K562 (cell line): ENCODE measurements at regions not wholly inside any gene's neighbourhood (a gene's known extent, or its start where the extent isn't known, plus 50 kb on each side); places are given as distances from the start of the nearest gene placed in this dataset.

Experiments used
- ATAC-seq: fragments of 200-7000 bp; cut with Tn5 transposase; 3 replicates; pipeline ENCODE4 v1.9.1; 2020; ENCODE audit warnings: moderate library complexity
- BruUV-seq: library from RNA; stranded (reverse); fragments of 400-500 nt; replicated peaks from 2 replicates; lab custom pipeline; 2021; lab: Mats Ljungman, UMichigan
- CTCF ChIA-PET: fragments of 300-600 bp; formaldehyde crosslinking; extraction: SDS; loops from one replicate; lab custom pipeline; 2021; ENCODE audit warnings: low intra/inter-chr PET ratio; lab: Yijun Ruan, JAX
- POLR2A ChIA-PET: fragments of 300-600, 350-650 bp; sonication (Branson Sonifier 250); formaldehyde crosslinking; extraction: SDS; loops from one replicate; lab custom pipeline; 2021; ENCODE audit warnings: antibody characterized with exemption, inconsistent platforms; lab: Yijun Ruan, JAX
- DNase-seq, 4 experiments: peaks; one replicate each; pipeline versions ENCODE4 v3.0.0 to v3.0.0-alpha.2; 2011 to 2018; ENCODE audit warnings: low spot score in 3 of 4, mixed read lengths in 3 of 4; ENCODE audit errors: extremely low read depth in 1 of 4
- FAIRE-seq: peaks from 2 replicates; lab custom pipeline; 2011; peaks lifted over from hg19 to GRCh38; lab: Jason Lieb, UNC
- H2AFZ ChIP-seq: 2 replicates; pipeline ENCODE4 v1.6.0; 2011; ENCODE audit warnings: low read depth, low read length, control low read depth, inconsistent platforms
- H3K27ac ChIP-seq: fragments of 200-600 bp; 3 replicates; pipeline ENCODE4 v1.8.0; 2011; ENCODE audit warnings: low read depth, mild to moderate bottlenecking, control low read depth, inconsistent platforms, low read length, moderate library complexity, mixed read lengths; ENCODE audit errors: extremely low read depth
- H3K27me3 ChIP-seq, 2 experiments: fragments of 300-600 bp in 1 of 2; 2 replicates in 1 of 2; 3 replicates in 1 of 2; pipeline versions ENCODE4 v1.6.0 to v1.8.0; 2011; ENCODE audit warnings: inconsistent platforms in 2 of 2, low read length in 2 of 2, mild to moderate bottlenecking in 1 of 2, mixed read lengths in 1 of 2, moderate library complexity in 1 of 2; ENCODE audit not compliant: control insufficient read depth in 2 of 2, insufficient read depth in 2 of 2
- H3K36me3 ChIP-seq: fragments of 300-600 bp; 3 replicates; pipeline ENCODE4 v1.8.0; 2011; ENCODE audit warnings: mild to moderate bottlenecking, low read length, inconsistent platforms; ENCODE audit not compliant: control insufficient read depth, insufficient read depth
- H3K4me1 ChIP-seq, 2 experiments: fragments of 200-600 bp in 1 of 2; replicated peaks in 1 of 2; 2 replicates in 1 of 2; 3 replicates in 1 of 2; pipeline versions ENCODE4 v1.5.1 to v1.8.0; 2011; ENCODE audit warnings: inconsistent platforms in 2 of 2, low read length in 2 of 2, mild to moderate bottlenecking in 1 of 2, mixed read lengths in 1 of 2, moderate library complexity in 1 of 2; ENCODE audit not compliant: control insufficient read depth in 2 of 2, insufficient read depth in 2 of 2
- H3K4me2 ChIP-seq: 2 replicates; pipeline ENCODE4 v1.6.1; 2011; ENCODE audit warnings: low read length, control low read depth, inconsistent platforms, mixed read lengths; ENCODE audit not compliant: insufficient read depth
- H3K4me3 ChIP-seq: fragments of 200-600 bp; sonication (generic), shearing (Covaris generic); 2 replicates; pipeline ENCODE4 v1.5.1; 2016; ENCODE audit warnings: control low read depth, inconsistent platforms
- H3K79me2 ChIP-seq: fragments of 200-600 bp; 3 replicates; pipeline ENCODE4 v1.8.0; 2011; ENCODE audit warnings: low read length, inconsistent platforms; ENCODE audit not compliant: control insufficient read depth, insufficient read depth
- H3K9ac ChIP-seq, 2 experiments: 2 replicates each; pipeline versions ENCODE4 v1.6.0 to v1.6.1; 2011; ENCODE audit warnings: low read depth in 2 of 2, low read length in 2 of 2, control low read depth in 1 of 2, inconsistent platforms in 1 of 2, mild to moderate bottlenecking in 1 of 2, mixed read lengths in 1 of 2; ENCODE audit not compliant: insufficient read depth in 1 of 2
- H3K9me1 ChIP-seq: one replicate; pipeline ENCODE4 v1.6.0; 2011; ENCODE audit warnings: inconsistent platforms, mild to moderate bottlenecking, low read length, moderate library complexity; ENCODE audit not compliant: control insufficient read depth, insufficient read depth
- H3K9me3 ChIP-seq: replicated peaks from 2 replicates; pipeline ENCODE4 v1.5.1; 2011; ENCODE audit warnings: low read depth, low read length, inconsistent platforms; ENCODE audit not compliant: control insufficient read depth, insufficient read depth
- H4K20me1 ChIP-seq: replicated peaks from 2 replicates; pipeline ENCODE4 v1.6.1; 2011; ENCODE audit warnings: low read length, inconsistent platforms, mixed read lengths; ENCODE audit not compliant: control insufficient read depth, insufficient read depth
- ATF6 ChIP-seq: sonication (generic); formaldehyde crosslinking; IDR thresholded peaks from 2 replicates; pipeline ENCODE4 v1.4.0; 2020; ENCODE audit warnings: mild to moderate bottlenecking, missing genetic modification reagents
- BRF1 ChIP-seq: IDR thresholded peaks from 3 replicates; pipeline ENCODE4 v1.6.1; 2011; ENCODE audit warnings: borderline replicate concordance, mild to moderate bottlenecking; ENCODE audit not compliant: insufficient read length; ENCODE audit errors: extremely low read depth
- CHD4 ChIP-seq: fragments of 200-600 bp; sonication (generic); IDR thresholded peaks from 3 replicates; pipeline ENCODE4 v1.6.1; 2012; ENCODE audit warnings: low read depth, mild to moderate bottlenecking, mixed read lengths, low read length, inconsistent platforms; ENCODE audit not compliant: insufficient read depth, insufficient replicate concordance, poor library complexity, severe bottlenecking
- DLX4 ChIP-seq: fragments of 250-450 bp; sonication (Bioruptor Pico); IDR thresholded peaks from 2 replicates; pipeline ENCODE4 v1.6.1; 2021; ENCODE audit warnings: mild to moderate bottlenecking
- E2F1 ChIP-seq: sonication (generic); formaldehyde crosslinking; IDR thresholded peaks from 2 replicates; pipeline ENCODE4 v1.8.1; 2023; ENCODE audit warnings: mild to moderate bottlenecking, missing genetic modification reagents, moderate library complexity
- HIVEP1 ChIP-seq: fragments of 250-450 bp; sonication (Bioruptor Pico); IDR thresholded peaks from 2 replicates; pipeline ENCODE4 v1.4.0; 2020; ENCODE audit warnings: mild to moderate bottlenecking
- MAFK ChIP-seq: IDR thresholded peaks from 2 replicates; pipeline ENCODE4 v1.6.1; 2011; ENCODE audit warnings: low read length, improper control_type of control experiment
- NFATC3 ChIP-seq: fragments of 450-650 bp; IDR thresholded peaks from 2 replicates; pipeline ENCODE4 v1.6.1; 2017; ENCODE audit warnings: mild to moderate bottlenecking
- PHTF2 ChIP-seq: fragments of 250-450 bp; sonication (Bioruptor Pico); IDR thresholded peaks from 2 replicates; pipeline ENCODE4 v1.5.0; 2021; ENCODE audit warnings: mild to moderate bottlenecking
- RBM25 ChIP-seq: fragments of 200-400 bp; formaldehyde crosslinking; IDR thresholded peaks from 2 replicates; pipeline ENCODE4 v1.6.1; 2018; ENCODE audit warnings: low read length, low read depth, moderate library complexity; ENCODE audit not compliant: severe bottlenecking
- SMARCB1 ChIP-seq: IDR thresholded peaks from 2 replicates; pipeline ENCODE4 v1.6.1; 2011; ENCODE audit warnings: improper control_type of control experiment, low read depth; ENCODE audit not compliant: insufficient read length
- TCF7 ChIP-seq: sonication (generic); IDR thresholded peaks from 2 replicates; pipeline ENCODE4 v1.6.1; 2016; ENCODE audit warnings: antibody characterized with exemption, borderline replicate concordance
- TFE3 ChIP-seq: fragments of 450-650 bp; formaldehyde crosslinking; IDR thresholded peaks from 2 replicates; pipeline ENCODE4 v1.4.0; 2020; ENCODE audit warnings: mild to moderate bottlenecking, mixed read lengths
- YBX1 ChIP-seq: fragments of 450-650 bp; IDR thresholded peaks from 2 replicates; pipeline ENCODE4 v1.7.1; 2016; ENCODE audit warnings: mild to moderate bottlenecking
- ZC3H11A ChIP-seq: IDR thresholded peaks from 2 replicates; pipeline ENCODE4 v1.6.1; 2012; ENCODE audit warnings: low read depth, low read length, improper control_type of control experiment
- ZNF263 ChIP-seq: sonication (generic); formaldehyde crosslinking; IDR thresholded peaks from 2 replicates; pipeline ENCODE4 v1.8.0; 2022; ENCODE audit warnings: mild to moderate bottlenecking, missing genetic modification reagents, borderline replicate concordance
- ZNF778 ChIP-seq: fragments of 450-650 bp; formaldehyde crosslinking; IDR thresholded peaks from 2 replicates; pipeline ENCODE4 v1.4.0; 2020; ENCODE audit warnings: mild to moderate bottlenecking, moderate library complexity
- WGBS: fragments of 100-300 bp; shearing (Covaris generic); methylation state at CpG from one replicate; pipeline ENCODE4 v1.1.6; 2016; ENCODE audit warnings: low coverage, mixed read lengths; ENCODE audit not compliant: insufficient coverage; ENCODE audit errors: missing lambda C conversion rate; 5-methylcytosine and 5-hydroxymethylcytosine counted together
- in situ Hi-C: fragments of 300-500 bp; cut with MboI; formaldehyde crosslinking; loops from 4 replicates; pipeline ENCODE4 v1.15.0; 2018; ENCODE audit warnings: inconsistent platforms, mixed read lengths
- intact Hi-C: fragments of 100-400 bp; cut with micrococcal nuclease; formaldehyde crosslinking; loops from 2 replicates; pipeline ENCODE4 v1.14.2; 2022

- H3K9ac ChIP-seq = no peak overlapping the region
- no peak overlapping the region for H3K4me3 ChIP-seq
- no peak overlapping the region for H3K27ac ChIP-seq
- DNase-seq (no peak), ATAC-seq (no peak), FAIRE-seq (no peak)
- H3K27me3 ChIP-seq = no peaks in the 10 kb centered on the region; a peak in 1 of 5 replicates
- ChIA-PET CTCF (no interaction called here), POLR2A (no interaction called here)
- TF ChIP-seq SMARCB1 = no peak
- no peak for TF ChIP-seq TCF7
- TF ChIP-seq TFE3 (CRISPR knock-in tag) = no peak
- TF ChIP-seq ZC3H11A = no peak
- no peak for TF ChIP-seq DLX4 (CRISPR knock-in tag)
- no peak for TF ChIP-seq ZNF263 (CRISPR knock-in tag)
- TF ChIP-seq CHD4 = no peak
- no peak for TF ChIP-seq RBM25
- TF ChIP-seq PHTF2 (CRISPR knock-in tag) = no peak
- TF ChIP-seq E2F1 = no peak
- TF ChIP-seq NFATC3 = no peak
- no peak for TF ChIP-seq MAFK
- TF ChIP-seq HIVEP1 = no peak
- no peak for TF ChIP-seq BRF1
- TF ChIP-seq ATF6 (CRISPR knock-in tag) = no peak
- TF ChIP-seq ZNF778 (CRISPR knock-in tag) = no peak
- TF ChIP-seq YBX1 = no peak
- in situ Hi-C loops = no loop called here
- H3K9me1 ChIP-seq = no peaks in the 10 kb centered on the region
- H3K9me3 ChIP-seq = no peaks in the 10 kb centered on the region
- 2% methylated on average over 4 of the region's 4 CpGs for WGBS
- no peaks in the 10 kb centered on the region for H3K79me2 ChIP-seq
- H3K36me3 ChIP-seq = no peaks in the 10 kb centered on the region
- no peaks in the 10 kb centered on the region for H4K20me1 ChIP-seq
- BruUV-seq = no TSS peak
- no peaks in the 10 kb centered on the region for H3K4me1 ChIP-seq
- H2AFZ ChIP-seq = no peak overlapping the region
- intact Hi-C loops = no loop called here
- H3K4me2 ChIP-seq = no peak overlapping the region
Observed at GRCh38 chr5:88539026-88539425, 270.4 kb upstream of the TMEM161B start.
